HepG2 (cell line): ENCODE measurements at regions not wholly inside any gene's neighbourhood (a gene's known extent, or its start where the extent isn't known, plus 50 kb on each side); places are given as distances from the start of the nearest gene placed in this dataset.

Experiments used
- AHR ChIP-seq: IDR thresholded peaks from 2 replicates; pipeline ENCODE4 v1.6.1; 2018; ENCODE audit warnings: missing genetic modification reagents, missing compliant biosample characterization
- CCAR2 ChIP-seq: fragments of 200-400 bp; formaldehyde crosslinking; optimal IDR thresholded peaks from 2 replicates; pipeline ENCODE3; 2018; ENCODE audit warnings: low read depth, mild to moderate bottlenecking, low read length, moderate library complexity
- CREM ChIP-seq, 2 experiments: sonication (generic) in 1 of 2; formaldehyde crosslinking in 1 of 2; IDR thresholded peaks; 2 replicates each; pipeline versions ENCODE4 v1.4.0 to v1.6.1; 2016 to 2020; ENCODE audit warnings: antibody characterized with exemption in 1 of 2, mild to moderate bottlenecking in 1 of 2, missing genetic modification reagents in 1 of 2
- FOXJ3 ChIP-seq: sonication (generic); formaldehyde crosslinking; IDR thresholded peaks from 2 replicates; pipeline ENCODE4 v1.4.0; 2020; ENCODE audit warnings: missing genetic modification reagents, mild to moderate bottlenecking, borderline replicate concordance
- LCORL ChIP-seq, 2 experiments: fragments of 450-650 bp in 1 of 2; sonication (generic) in 1 of 2; formaldehyde crosslinking in 1 of 2; IDR thresholded peaks; 2 replicates each; pipeline versions ENCODE4 v1.5.0 to v1.6.1; 2017 to 2020; ENCODE audit warnings: antibody characterized with exemption in 1 of 2, missing genetic modification reagents in 1 of 2
- MLLT10 ChIP-seq: sonication (generic); formaldehyde crosslinking; IDR thresholded peaks from 2 replicates; pipeline ENCODE4 v1.4.0; 2020; ENCODE audit warnings: missing genetic modification reagents
- NPAS2 ChIP-seq: sonication (generic); formaldehyde crosslinking; IDR thresholded peaks from 2 replicates; pipeline ENCODE4 v1.8.0; 2022; ENCODE audit warnings: mild to moderate bottlenecking, missing genetic modification reagents, borderline replicate concordance
- SRSF1 ChIP-seq: fragments of 200-400 bp; formaldehyde crosslinking; optimal IDR thresholded peaks from 2 replicates; pipeline ENCODE3; 2017; ENCODE audit warnings: mild to moderate bottlenecking, low read depth, low read length, moderate library complexity
- SUZ12 ChIP-seq: fragments of 150-350 bp; IDR thresholded peaks from 2 replicates; pipeline ENCODE4 v1.6.1; 2014; ENCODE audit warnings: low read depth, low read length
- TCF7 ChIP-seq: sonication (generic); IDR thresholded peaks from 2 replicates; pipeline ENCODE4 v1.6.1; 2016; ENCODE audit warnings: antibody characterized with exemption, low read depth
- YEATS4 ChIP-seq: sonication (generic); formaldehyde crosslinking; IDR thresholded peaks from 2 replicates; pipeline ENCODE4 v1.4.0; 2020; ENCODE audit warnings: missing genetic modification reagents, borderline replicate concordance
- ZBTB3 ChIP-seq: sonication (generic); formaldehyde crosslinking; IDR thresholded peaks from 2 replicates; pipeline ENCODE4 v1.4.0; 2020; ENCODE audit warnings: low read depth, mild to moderate bottlenecking, moderate library complexity, missing genetic modification reagents, borderline replicate concordance
- ZFP1 ChIP-seq: IDR thresholded peaks from 2 replicates; pipeline ENCODE4 v1.6.1; 2016
- ZKSCAN1 ChIP-seq: fragments of 150-350 bp; IDR thresholded peaks from 2 replicates; pipeline ENCODE4 v1.6.1; 2014; ENCODE audit warnings: low read length
- ZNF121 ChIP-seq: sonication (generic); formaldehyde crosslinking; IDR thresholded peaks from 2 replicates; pipeline ENCODE4 v1.5.0; 2020; ENCODE audit warnings: mild to moderate bottlenecking, missing genetic modification reagents
- ZNF543 ChIP-seq: sonication (generic); formaldehyde crosslinking; IDR thresholded peaks from 2 replicates; pipeline ENCODE4 v1.4.0; 2020; ENCODE audit warnings: mild to moderate bottlenecking, missing genetic modification reagents
- ZNF562 ChIP-seq: sonication (generic); formaldehyde crosslinking; IDR thresholded peaks from 2 replicates; pipeline ENCODE4 v1.8.0; 2022; ENCODE audit warnings: missing genetic modification reagents, borderline replicate concordance
- ZNF720 ChIP-seq: sonication (generic); formaldehyde crosslinking; IDR thresholded peaks from 2 replicates; pipeline ENCODE4 v1.4.0; 2020; ENCODE audit warnings: missing genetic modification reagents
- TF ChIP-seq, protein P1 (sequence below): sonication (generic); formaldehyde crosslinking; IDR thresholded peaks from 2 replicates; pipeline ENCODE4 v1.5.0; 2020; ENCODE audit warnings: mild to moderate bottlenecking, missing genetic modification reagents, borderline replicate concordance
- TF ChIP-seq, protein P2 (sequence below): sonication (generic); formaldehyde crosslinking; IDR thresholded peaks from 2 replicates; pipeline ENCODE4 v1.8.0; 2023; ENCODE audit warnings: mild to moderate bottlenecking, missing genetic modification reagents
- TF ChIP-seq, protein P3 (sequence below): sonication (generic); formaldehyde crosslinking; IDR thresholded peaks from 2 replicates; pipeline ENCODE4 v1.9.0; 2022; ENCODE audit warnings: low read depth, missing genetic modification reagents
- TF ChIP-seq, protein P4 (sequence below): sonication (generic); formaldehyde crosslinking; IDR thresholded peaks from 2 replicates; pipeline ENCODE4 v1.8.1; 2023; ENCODE audit warnings: mild to moderate bottlenecking, moderate library complexity, missing genetic modification reagents

DNA sequence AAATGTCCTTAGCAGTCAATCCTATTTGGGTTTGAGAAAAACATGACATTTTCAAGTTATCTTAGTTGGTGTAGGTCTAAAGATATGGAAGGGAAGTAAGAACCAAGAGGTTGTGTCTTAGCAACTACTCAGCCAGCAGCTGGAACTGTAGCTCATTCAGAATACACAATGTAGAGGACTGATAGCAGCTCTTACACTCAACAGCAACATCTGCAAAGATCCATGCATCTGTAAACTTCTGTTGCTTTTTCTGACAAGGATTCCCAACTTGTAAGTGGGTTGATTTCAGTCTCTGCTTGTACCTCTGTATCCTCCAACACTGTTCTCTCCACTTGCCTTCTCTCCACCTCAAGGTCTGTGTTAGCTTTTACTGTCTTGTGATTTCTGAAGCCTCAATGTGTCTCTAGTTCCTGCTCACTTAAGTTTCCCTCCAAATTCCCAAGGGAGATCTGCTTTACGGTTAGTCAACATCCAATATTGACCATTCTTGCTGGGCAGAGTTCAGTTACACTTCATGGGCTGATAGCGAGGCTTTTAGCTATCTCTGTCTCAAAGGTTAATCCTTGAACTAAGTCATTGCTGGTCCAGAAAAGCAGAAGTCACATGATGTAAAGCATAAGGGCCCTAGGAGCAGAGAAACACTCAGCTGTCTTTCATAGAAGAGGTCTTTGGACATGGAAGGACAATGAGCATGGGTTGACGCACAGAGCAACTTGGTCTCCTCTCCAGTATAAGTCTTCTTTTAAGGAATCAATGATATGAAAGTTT lies 71.6 kb upstream of the LGSN start (continued):
- TF ChIP-seq ZNF720 (CRISPR knock-in tag) (no peak), ZNF562 (CRISPR knock-in tag) (no peak; the same call in 1 of the 2 replicates), TCF7 (peak; percentile 81), SUZ12 (no peak), FOXJ3 (CRISPR knock-in tag) (peak; percentile 99), ZFP1 (CRISPR knock-in tag) (peak; percentile 98), AHR (CRISPR knock-in tag) (no peak; the same call in 1 of the 2 replicates), NPAS2 (no peak), LCORL (IDR thresholded peaks at IDR 0.05) (peak; percentile 78), LCORL (CRISPR knock-in tag; IDR thresholded peaks at IDR 0.05) (peak; percentile 86), YEATS4 (CRISPR knock-in tag) (peak; percentile 79), CCAR2 (no peak), ZNF121 (CRISPR knock-in tag) (peak; percentile 68; the same call in 1 of the 2 replicates), CREM (IDR thresholded peaks at IDR 0.05) (peak; percentile 93), CREM (CRISPR knock-in tag; IDR thresholded peaks at IDR 0.05) (no peak), ZKSCAN1 (no peak), ZBTB3 (CRISPR knock-in tag) (peak; percentile 91; the same call in 1 of the 2 replicates), MLLT10 (no peak), SRSF1 (no peak), ZNF543 (CRISPR knock-in tag) (peak; percentile 86; the same call in 1 of the 2 replicates)
- TF ChIP-seq, protein P1, sequence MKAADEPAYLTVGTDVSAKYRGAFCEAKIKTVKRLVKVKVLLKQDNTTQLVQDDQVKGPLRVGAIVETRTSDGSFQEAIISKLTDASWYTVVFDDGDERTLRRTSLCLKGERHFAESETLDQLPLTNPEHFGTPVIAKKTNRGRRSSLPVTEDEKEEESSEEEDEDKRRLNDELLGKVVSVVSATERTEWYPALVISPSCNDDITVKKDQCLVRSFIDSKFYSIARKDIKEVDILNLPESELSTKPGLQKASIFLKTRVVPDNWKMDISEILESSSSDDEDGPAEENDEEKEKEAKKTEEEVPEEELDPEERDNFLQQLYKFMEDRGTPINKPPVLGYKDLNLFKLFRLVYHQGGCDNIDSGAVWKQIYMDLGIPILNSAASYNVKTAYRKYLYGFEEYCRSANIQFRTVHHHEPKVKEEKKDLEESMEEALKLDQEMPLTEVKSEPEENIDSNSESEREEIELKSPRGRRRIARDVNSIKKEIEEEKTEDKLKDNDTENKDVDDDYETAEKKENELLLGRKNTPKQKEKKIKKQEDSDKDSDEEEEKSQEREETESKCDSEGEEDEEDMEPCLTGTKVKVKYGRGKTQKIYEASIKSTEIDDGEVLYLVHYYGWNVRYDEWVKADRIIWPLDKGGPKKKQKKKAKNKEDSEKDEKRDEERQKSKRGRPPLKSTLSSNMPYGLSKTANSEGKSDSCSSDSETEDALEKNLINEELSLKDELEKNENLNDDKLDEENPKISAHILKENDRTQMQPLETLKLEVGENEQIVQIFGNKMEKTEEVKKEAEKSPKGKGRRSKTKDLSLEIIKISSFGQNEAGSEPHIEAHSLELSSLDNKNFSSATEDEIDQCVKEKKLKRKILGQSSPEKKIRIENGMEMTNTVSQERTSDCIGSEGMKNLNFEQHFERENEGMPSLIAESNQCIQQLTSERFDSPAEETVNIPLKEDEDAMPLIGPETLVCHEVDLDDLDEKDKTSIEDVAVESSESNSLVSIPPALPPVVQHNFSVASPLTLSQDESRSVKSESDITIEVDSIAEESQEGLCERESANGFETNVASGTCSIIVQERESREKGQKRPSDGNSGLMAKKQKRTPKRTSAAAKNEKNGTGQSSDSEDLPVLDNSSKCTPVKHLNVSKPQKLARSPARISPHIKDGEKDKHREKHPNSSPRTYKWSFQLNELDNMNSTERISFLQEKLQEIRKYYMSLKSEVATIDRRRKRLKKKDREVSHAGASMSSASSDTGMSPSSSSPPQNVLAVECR (CRISPR knock-in tag): peak; percentile 40; the same call in 1 of the 2 replicates
- TF ChIP-seq, protein P2, sequence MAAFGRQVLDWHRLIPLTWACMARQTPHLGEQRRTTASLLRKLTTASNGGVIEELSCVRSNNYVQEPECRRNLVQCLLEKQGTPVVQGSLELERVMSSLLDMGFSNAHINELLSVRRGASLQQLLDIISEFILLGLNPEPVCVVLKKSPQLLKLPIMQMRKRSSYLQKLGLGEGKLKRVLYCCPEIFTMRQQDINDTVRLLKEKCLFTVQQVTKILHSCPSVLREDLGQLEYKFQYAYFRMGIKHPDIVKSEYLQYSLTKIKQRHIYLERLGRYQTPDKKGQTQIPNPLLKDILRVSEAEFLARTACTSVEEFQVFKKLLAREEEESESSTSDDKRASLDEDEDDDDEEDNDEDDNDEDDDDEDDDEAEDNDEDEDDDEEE: no peak
- TF ChIP-seq, protein P3, sequence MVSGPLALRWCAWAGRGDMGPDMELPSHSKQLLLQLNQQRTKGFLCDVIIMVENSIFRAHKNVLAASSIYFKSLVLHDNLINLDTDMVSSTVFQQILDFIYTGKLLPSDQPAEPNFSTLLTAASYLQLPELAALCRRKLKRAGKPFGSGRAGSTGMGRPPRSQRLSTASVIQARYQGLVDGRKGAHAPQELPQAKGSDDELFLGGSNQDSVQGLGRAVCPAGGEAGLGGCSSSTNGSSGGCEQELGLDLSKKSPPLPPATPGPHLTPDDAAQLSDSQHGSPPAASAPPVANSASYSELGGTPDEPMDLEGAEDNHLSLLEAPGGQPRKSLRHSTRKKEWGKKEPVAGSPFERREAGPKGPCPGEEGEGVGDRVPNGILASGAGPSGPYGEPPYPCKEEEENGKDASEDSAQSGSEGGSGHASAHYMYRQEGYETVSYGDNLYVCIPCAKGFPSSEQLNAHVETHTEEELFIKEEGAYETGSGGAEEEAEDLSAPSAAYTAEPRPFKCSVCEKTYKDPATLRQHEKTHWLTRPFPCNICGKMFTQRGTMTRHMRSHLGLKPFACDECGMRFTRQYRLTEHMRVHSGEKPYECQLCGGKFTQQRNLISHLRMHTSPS (CRISPR knock-in tag): peak; percentile 67; the same call in 1 of the 2 replicates
- TF ChIP-seq, protein P4, sequence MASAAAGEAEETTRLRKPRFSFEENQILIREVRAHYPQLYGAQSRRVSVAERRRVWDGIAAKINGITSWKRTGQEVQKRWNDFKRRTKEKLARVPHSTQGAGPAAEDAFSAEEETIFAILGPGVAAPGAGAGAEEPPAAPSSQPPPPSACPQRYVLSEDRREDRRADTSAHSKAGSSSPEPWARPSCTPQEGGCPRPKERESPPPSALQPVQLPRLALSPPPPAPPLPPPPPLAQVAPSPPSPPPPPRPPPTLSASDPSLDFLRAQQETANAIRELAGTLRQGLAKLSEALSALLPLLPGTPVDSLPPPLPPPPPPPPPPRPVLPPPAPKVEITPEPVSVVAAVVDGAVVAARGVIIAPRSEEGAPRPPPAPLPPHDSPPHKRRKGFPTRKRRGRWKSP (CRISPR knock-in tag): peak; percentile 91
